ENCODE measurements at regions not wholly inside any gene's neighbourhood (a gene's known extent, or its start where the extent isn't known, plus 50 kb on each side); places are given as distances from the start of the nearest gene placed in this dataset.

- in situ Hi-C loops (cut with MboI; ENCODE audit: low pct_unique_long_range_greater_than_20kb, low sequenced_read_pairs, unreplicated experiment), result no loop called here
- TF ChIP-seq CTCF (IDR thresholded peaks at IDR 0.05; ENCODE audit: extremely low read depth, insufficient read depth, missing control alignments), result no peak
- DNase-seq (ENCODE audit: low spot score), result no peak
Observed at GRCh38 chr10:20962165-20962564, 65.1 kb upstream of the NEBL start.

DNA sequence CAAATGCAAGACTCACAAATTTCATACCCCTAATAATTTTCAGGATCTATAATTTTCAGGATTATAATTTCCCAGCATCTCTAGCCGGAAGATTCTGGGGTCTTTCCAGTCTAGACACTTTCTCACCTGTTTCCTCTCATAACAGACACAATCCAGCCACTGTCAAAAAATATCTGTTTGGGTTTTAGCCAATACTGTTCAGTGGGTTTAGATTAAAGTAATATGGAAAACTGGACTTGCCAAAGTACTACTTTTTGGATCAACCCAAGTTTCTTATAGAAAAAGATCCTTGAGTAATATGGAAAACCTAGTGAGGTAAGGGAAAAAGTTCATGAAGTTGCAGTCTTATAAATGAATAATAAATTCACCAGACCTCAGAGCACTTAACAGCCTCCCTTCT, 62.1 kb upstream of the NEBL start:
- no peak for DNase-seq (ENCODE audit: low spot score)
- in situ Hi-C loops (cut with MboI; ENCODE audit: low pct_unique_long_range_greater_than_20kb, low sequenced_read_pairs, unreplicated experiment), result no loop called here
- TF ChIP-seq CTCF (IDR thresholded peaks at IDR 0.05; ENCODE audit: extremely low read depth, insufficient read depth, missing control alignments), result no peak

GRCh38 chr10:20958764-20959163, 61.7 kb upstream of the NEBL start:
- in situ Hi-C loops (cut with MboI; ENCODE audit: low pct_unique_long_range_greater_than_20kb, low sequenced_read_pairs, unreplicated experiment), result no loop called here
- no peak for TF ChIP-seq CTCF (IDR thresholded peaks at IDR 0.05; ENCODE audit: extremely low read depth, insufficient read depth, missing control alignments)
- DNase-seq (ENCODE audit: low spot score), result no peak

DNA sequence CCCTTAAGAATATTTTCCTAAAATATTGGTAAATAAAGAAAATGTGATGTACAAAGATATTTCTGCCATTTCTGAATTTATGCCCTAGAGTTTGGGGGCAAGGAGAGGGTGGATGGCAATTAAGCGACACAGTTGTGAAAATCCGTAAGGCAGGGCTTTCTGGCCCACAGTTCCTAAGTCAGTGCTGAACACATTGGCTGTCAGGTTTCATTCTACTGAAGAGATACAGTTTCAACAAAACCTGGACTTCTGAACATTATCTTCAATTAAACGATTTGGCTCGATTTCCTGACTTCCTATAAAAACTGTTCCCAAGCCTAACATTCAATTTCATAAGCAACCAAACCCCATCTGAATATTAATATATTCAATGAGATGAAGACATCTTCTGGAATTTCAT, 61.1 kb upstream of the NEBL start:
- in situ Hi-C loops (cut with MboI; ENCODE audit: low pct_unique_long_range_greater_than_20kb, low sequenced_read_pairs, unreplicated experiment), result no loop called here
- DNase-seq (ENCODE audit: low spot score), result no peak
- TF ChIP-seq CTCF (IDR thresholded peaks at IDR 0.05; ENCODE audit: extremely low read depth, insufficient read depth, missing control alignments), result no peak

DNA sequence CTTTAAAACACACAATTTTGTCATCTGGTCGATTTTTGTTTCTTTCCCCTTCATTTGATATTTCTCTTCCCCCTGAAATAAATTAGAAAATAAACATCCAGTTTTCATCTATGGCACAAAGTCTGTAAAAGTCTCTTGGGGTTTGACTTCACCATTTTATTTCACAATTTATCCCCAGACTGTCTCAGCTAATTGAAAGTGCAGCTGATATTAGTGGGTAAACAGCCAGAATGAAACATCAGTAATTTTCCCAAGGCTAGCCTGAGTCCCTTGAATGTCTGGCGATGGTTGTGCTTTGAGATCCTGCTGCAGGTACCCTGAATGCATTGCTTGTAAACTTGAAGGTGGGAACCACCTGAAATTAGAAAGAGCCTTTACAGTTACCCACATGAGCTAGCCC, 60.6 kb upstream of the NEBL start:
- DNase-seq (ENCODE audit: low spot score), result no peak
- in situ Hi-C loops (cut with MboI; ENCODE audit: low pct_unique_long_range_greater_than_20kb, low sequenced_read_pairs, unreplicated experiment), result no loop called here
- TF ChIP-seq CTCF (IDR thresholded peaks at IDR 0.05; ENCODE audit: extremely low read depth, insufficient read depth, missing control alignments), result no peak

DNA sequence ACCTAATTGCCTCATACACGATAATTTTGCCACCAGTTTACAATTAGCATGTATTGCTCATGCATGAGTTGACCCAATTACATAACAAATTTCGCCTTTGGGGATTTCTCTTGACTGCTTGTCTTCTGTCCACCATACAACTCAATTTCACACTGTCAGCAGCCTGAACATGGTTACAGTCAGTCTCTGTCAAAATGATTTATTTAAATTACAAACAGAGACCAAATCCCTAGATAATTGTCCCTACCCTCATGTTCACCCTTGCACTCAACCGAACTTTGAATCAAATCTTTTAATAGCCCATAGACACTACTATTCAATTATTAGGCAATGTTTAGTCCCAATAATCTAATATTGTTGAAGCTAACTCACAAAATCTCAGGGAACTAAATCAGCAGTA, 59.7 kb upstream of the NEBL start:
- DNase-seq (ENCODE audit: low spot score), result no peak
- TF ChIP-seq CTCF (IDR thresholded peaks at IDR 0.05; ENCODE audit: extremely low read depth, insufficient read depth, missing control alignments), result no peak
- in situ Hi-C loops (cut with MboI; ENCODE audit: low pct_unique_long_range_greater_than_20kb, low sequenced_read_pairs, unreplicated experiment), result no loop called here

- in situ Hi-C loops (cut with MboI; ENCODE audit: low pct_unique_long_range_greater_than_20kb, low sequenced_read_pairs, unreplicated experiment), result no loop called here
- TF ChIP-seq CTCF (IDR thresholded peaks at IDR 0.05; ENCODE audit: extremely low read depth, insufficient read depth, missing control alignments), result no peak
Observed at GRCh38 chr10:20955355-20955893, 58.3 kb upstream of the NEBL start.

More at GRCh38 chr10:20955355-20955893, 58.3 kb upstream of the NEBL start:
- DNase-seq (ENCODE audit: low spot score), result no peak

Data from GM13977 (cell line).